ENCODE measurements at regions not wholly inside any gene's neighbourhood (a gene's known extent, or its start where the extent isn't known, plus 50 kb on each side); places are given as distances from the start of the nearest gene placed in this dataset.

GRCh38 chr2:235264121-235264493 lies 229.7 kb upstream of the AGAP1 start:
- no peaks in the 10 kb centered on the region for H3K9me3 Mint-ChIP-seq
- peaks cover 48% of the 10 kb centered on the region for H3K27me3 Mint-ChIP-seq

GRCh38 chr2:235264512-235264911 lies 229.3 kb upstream of the AGAP1 start:
- Mint-ChIP-seq H3K27ac (no peak overlapping the region), H3K27me3 (peaks cover 50% of the 10 kb centered on the region), H3K4me1 (no peaks in the 10 kb centered on the region), H3K36me3 (ENCODE audit: low read depth) (no peaks in the 10 kb centered on the region), H3K4me3 (no peak overlapping the region), H3K9me3 (no peaks in the 10 kb centered on the region)
- ATAC-seq (replicated peaks): no peak

More at GRCh38 chr2:235264121-235264493, 229.7 kb upstream of the AGAP1 start:
- no peaks in the 10 kb centered on the region for H3K36me3 Mint-ChIP-seq (ENCODE audit: low read depth)
- ATAC-seq (replicated peaks): no peak
- H3K27ac Mint-ChIP-seq: no peak overlapping the region
- H3K4me1 Mint-ChIP-seq: no peaks in the 10 kb centered on the region
- no peak overlapping the region for H3K4me3 Mint-ChIP-seq

GRCh38 chr2:235265348-235265965 lies 228.4 kb upstream of the AGAP1 start:
- H3K27me3 Mint-ChIP-seq: peaks cover 55% of the 10 kb centered on the region
- ATAC-seq (replicated peaks): no peak
- no peak overlapping the region for H3K27ac Mint-ChIP-seq
- no peaks in the 10 kb centered on the region for H3K36me3 Mint-ChIP-seq (ENCODE audit: low read depth)
- H3K4me3 Mint-ChIP-seq: no peak overlapping the region
- H3K4me1 Mint-ChIP-seq: peaks cover 5% of the 10 kb centered on the region
- H3K9me3 Mint-ChIP-seq: no peaks in the 10 kb centered on the region

- no peak for ATAC-seq (replicated peaks)
- Mint-ChIP-seq H3K4me1 (peaks cover 8% of the 10 kb centered on the region), H3K4me3 (no peak overlapping the region), H3K36me3 (ENCODE audit: low read depth) (no peaks in the 10 kb centered on the region), H3K27me3 (peaks cover 56% of the 10 kb centered on the region), H3K27ac (no peak overlapping the region), H3K9me3 (no peaks in the 10 kb centered on the region)
These were observed 226.6 kb upstream of the AGAP1 start for GRCh38 chr2:235267251-235267650.

- Mint-ChIP-seq H3K4me1 (peaks cover 8% of the 10 kb centered on the region), H3K4me3 (no peak overlapping the region), H3K36me3 (ENCODE audit: low read depth) (no peaks in the 10 kb centered on the region), H3K9me3 (no peaks in the 10 kb centered on the region), H3K27me3 (peaks cover 57% of the 10 kb centered on the region), H3K27ac (no peak overlapping the region)
- ATAC-seq (replicated peaks): no peak
These were observed 225.3 kb upstream of the AGAP1 start for GRCh38 chr2:235268535-235268934.

- ATAC-seq (replicated peaks): peak; percentile 38
- peaks cover 8% of the 10 kb centered on the region for H3K4me1 Mint-ChIP-seq
- H3K27me3 Mint-ChIP-seq: peaks cover 62% of the 10 kb centered on the region
- H3K9me3 Mint-ChIP-seq: no peaks in the 10 kb centered on the region
- H3K27ac Mint-ChIP-seq: no peak overlapping the region
- no peaks in the 10 kb centered on the region for H3K36me3 Mint-ChIP-seq (ENCODE audit: low read depth)
- H3K4me3 Mint-ChIP-seq: no peak overlapping the region
These were observed 223.6 kb upstream of the AGAP1 start for GRCh38 chr2:235270291-235270690.

- H3K27ac Mint-ChIP-seq: no peak overlapping the region
- peaks cover 62% of the 10 kb centered on the region for H3K27me3 Mint-ChIP-seq
- H3K4me1 Mint-ChIP-seq: peaks cover 8% of the 10 kb centered on the region
- peak; percentile 93 for ATAC-seq (replicated peaks)
- no peak overlapping the region for H3K4me3 Mint-ChIP-seq
- H3K36me3 Mint-ChIP-seq (ENCODE audit: low read depth): no peaks in the 10 kb centered on the region
- H3K9me3 Mint-ChIP-seq: no peaks in the 10 kb centered on the region
These were observed 222.9 kb upstream of the AGAP1 start for GRCh38 chr2:235270956-235271355.

GRCh38 chr2:235271936-235272335 lies 221.9 kb upstream of the AGAP1 start:
- no peak for ATAC-seq (replicated peaks)
- Mint-ChIP-seq H3K27me3 (peaks cover 63% of the 10 kb centered on the region), H3K27ac (no peak overlapping the region), H3K36me3 (ENCODE audit: low read depth) (no peaks in the 10 kb centered on the region), H3K4me1 (peaks cover 8% of the 10 kb centered on the region), H3K4me3 (no peak overlapping the region), H3K9me3 (no peaks in the 10 kb centered on the region)

GRCh38 chr2:235274023-235274422 lies 219.8 kb upstream of the AGAP1 start:
- no peak for ATAC-seq (replicated peaks)
- no peaks in the 10 kb centered on the region for H3K36me3 Mint-ChIP-seq (ENCODE audit: low read depth)
- no peak overlapping the region for H3K4me3 Mint-ChIP-seq
- H3K9me3 Mint-ChIP-seq: no peaks in the 10 kb centered on the region
- peaks cover 47% of the 10 kb centered on the region for H3K27me3 Mint-ChIP-seq
- H3K27ac Mint-ChIP-seq: no peak overlapping the region
- peaks cover 8% of the 10 kb centered on the region for H3K4me1 Mint-ChIP-seq

- Mint-ChIP-seq H3K4me3 (no peak overlapping the region), H3K9me3 (no peaks in the 10 kb centered on the region), H3K4me1 (no peaks in the 10 kb centered on the region), H3K27me3 (peaks cover 33% of the 10 kb centered on the region), H3K36me3 (ENCODE audit: low read depth) (no peaks in the 10 kb centered on the region), H3K27ac (no peak overlapping the region)
- no peak for ATAC-seq (replicated peaks)
These were observed 216.4 kb upstream of the AGAP1 start for GRCh38 chr2:235277485-235277884.

GRCh38 chr2:235278771-235279355 lies 215.0 kb upstream of the AGAP1 start:
- no peak for ATAC-seq (replicated peaks)
- H3K36me3 Mint-ChIP-seq (ENCODE audit: low read depth): no peaks in the 10 kb centered on the region

GRCh38 chr2:235279965-235280364 lies 213.9 kb upstream of the AGAP1 start:
- Mint-ChIP-seq H3K4me1 (no peaks in the 10 kb centered on the region), H3K27ac (no peak overlapping the region), H3K4me3 (no peak overlapping the region), H3K36me3 (ENCODE audit: low read depth) (no peaks in the 10 kb centered on the region), H3K9me3 (no peaks in the 10 kb centered on the region), H3K27me3 (peaks cover 32% of the 10 kb centered on the region)
- no peak for ATAC-seq (replicated peaks)

More at GRCh38 chr2:235278771-235279355, 215.0 kb upstream of the AGAP1 start:
- Mint-ChIP-seq H3K4me3 (no peak overlapping the region), H3K27me3 (peaks cover 33% of the 10 kb centered on the region), H3K27ac (no peak overlapping the region), H3K4me1 (no peaks in the 10 kb centered on the region), H3K9me3 (no peaks in the 10 kb centered on the region)

- no peak for ATAC-seq (replicated peaks)
- Mint-ChIP-seq H3K36me3 (ENCODE audit: low read depth) (no peaks in the 10 kb centered on the region), H3K4me3 (no peak overlapping the region), H3K4me1 (no peaks in the 10 kb centered on the region), H3K27ac (no peak overlapping the region), H3K27me3 (peaks cover 36% of the 10 kb centered on the region), H3K9me3 (no peaks in the 10 kb centered on the region)
These were observed 210.6 kb upstream of the AGAP1 start for GRCh38 chr2:235283246-235283645.

GRCh38 chr2:235286622-235287374 lies 207.0 kb upstream of the AGAP1 start:
- ATAC-seq (replicated peaks): no peak
- Mint-ChIP-seq H3K9me3 (no peaks in the 10 kb centered on the region), H3K4me3 (no peak overlapping the region), H3K27me3 (peaks cover 40% of the 10 kb centered on the region), H3K36me3 (ENCODE audit: low read depth) (no peaks in the 10 kb centered on the region), H3K4me1 (no peaks in the 10 kb centered on the region), H3K27ac (no peak overlapping the region)

- no peaks in the 10 kb centered on the region for H3K4me1 Mint-ChIP-seq
- no peak overlapping the region for H3K27ac Mint-ChIP-seq
- no peaks in the 10 kb centered on the region for H3K36me3 Mint-ChIP-seq (ENCODE audit: low read depth)
- peaks cover 40% of the 10 kb centered on the region for H3K27me3 Mint-ChIP-seq
- H3K9me3 Mint-ChIP-seq: no peaks in the 10 kb centered on the region
- no peak overlapping the region for H3K4me3 Mint-ChIP-seq
- ATAC-seq (replicated peaks): no peak
These were observed 206.5 kb upstream of the AGAP1 start for GRCh38 chr2:235287375-235287733.
